ENCODE measurements at regions not wholly inside any gene's neighbourhood (a gene's known extent, or its start where the extent isn't known, plus 50 kb on each side); places are given as distances from the start of the nearest gene placed in this dataset.

DNA sequence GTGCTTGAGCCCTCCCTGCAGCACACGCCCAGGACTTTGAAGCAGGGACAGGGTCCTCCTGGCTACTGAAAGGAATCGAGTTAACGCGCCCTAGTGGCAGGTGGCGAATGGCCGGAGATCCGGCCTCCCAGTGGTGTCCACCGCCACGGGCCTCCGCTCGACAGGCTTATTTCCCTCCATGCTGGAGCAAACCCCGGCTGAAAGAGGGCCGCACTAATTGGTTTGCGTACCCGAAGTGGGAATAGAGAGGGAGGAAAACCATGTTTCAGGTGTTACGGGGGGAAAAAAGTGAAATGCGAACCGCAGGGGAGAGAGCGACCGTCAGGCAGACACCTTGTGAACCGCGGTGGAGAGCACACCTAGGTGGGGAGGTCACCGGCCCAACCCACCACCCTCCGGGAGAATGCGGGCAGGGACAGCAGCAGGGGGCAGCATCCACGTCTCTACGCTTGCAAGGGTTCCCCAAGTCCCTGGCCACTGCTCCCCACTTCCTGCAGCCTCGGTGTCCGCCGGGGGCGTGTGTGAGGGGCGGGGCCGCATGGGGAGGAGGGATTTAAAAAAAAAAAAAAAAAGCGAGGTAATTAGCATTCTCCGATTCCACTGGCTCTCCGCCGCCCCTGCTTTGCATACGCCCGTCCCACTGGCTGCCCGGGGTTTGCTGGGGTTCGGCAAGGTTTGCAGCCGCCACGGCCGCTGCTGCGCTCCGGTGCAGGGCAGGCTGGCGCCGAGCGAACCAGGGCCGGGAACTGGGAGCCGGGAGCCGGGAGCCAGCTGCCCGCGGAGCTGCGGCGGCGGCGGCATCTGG, 224.6 kb upstream of the CRY1 start:
- H3K9ac ChIP-seq: peak overlapping the region; percentile 74
- H3K4me1 ChIP-seq: peaks cover 42% of the 10 kb centered on the region
- TF ChIP-seq Cebpa-rat (IDR thresholded peaks at IDR 0.05): no peak
- H3K4me2 ChIP-seq: peak overlapping the region; percentile 98
- H3K4me3 ChIP-seq: peak overlapping the region; percentile 78
- H3K27ac ChIP-seq: no peak overlapping the region
- H3K36me3 ChIP-seq: no peaks in the 10 kb centered on the region
- H3K9me3 ChIP-seq: no peaks in the 10 kb centered on the region
- H4K20me1 ChIP-seq: peaks cover 15% of the 10 kb centered on the region
- peaks cover 25% of the 10 kb centered on the region for H3K27me3 ChIP-seq

DNA sequence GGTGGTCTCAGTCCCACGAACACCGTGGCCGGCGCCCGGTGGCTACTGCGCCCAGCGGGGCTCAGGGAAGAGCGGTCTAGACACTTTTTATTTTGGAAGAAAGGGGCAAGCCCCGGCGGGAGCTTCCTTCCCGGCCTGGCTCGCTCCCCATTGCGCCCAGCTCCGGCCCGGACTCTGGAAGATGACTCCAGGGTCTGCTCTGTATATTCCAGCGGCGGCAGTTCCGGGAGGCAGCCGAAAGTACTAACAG, 225.1 kb upstream of the CRY1 start:
- H3K9ac ChIP-seq: peak overlapping the region; percentile 74
- H3K4me1 ChIP-seq: peaks cover 47% of the 10 kb centered on the region
- peak overlapping the region; percentile 98 for H3K4me2 ChIP-seq
- no peaks in the 10 kb centered on the region for H3K36me3 ChIP-seq
- peaks cover 25% of the 10 kb centered on the region for H3K27me3 ChIP-seq
- no peak overlapping the region for H3K27ac ChIP-seq
- TF ChIP-seq Cebpa-rat (IDR thresholded peaks at IDR 0.05): no peak
- H4K20me1 ChIP-seq: peaks cover 15% of the 10 kb centered on the region
- no peaks in the 10 kb centered on the region for H3K9me3 ChIP-seq
- H3K4me3 ChIP-seq: peak overlapping the region; percentile 78

DNA sequence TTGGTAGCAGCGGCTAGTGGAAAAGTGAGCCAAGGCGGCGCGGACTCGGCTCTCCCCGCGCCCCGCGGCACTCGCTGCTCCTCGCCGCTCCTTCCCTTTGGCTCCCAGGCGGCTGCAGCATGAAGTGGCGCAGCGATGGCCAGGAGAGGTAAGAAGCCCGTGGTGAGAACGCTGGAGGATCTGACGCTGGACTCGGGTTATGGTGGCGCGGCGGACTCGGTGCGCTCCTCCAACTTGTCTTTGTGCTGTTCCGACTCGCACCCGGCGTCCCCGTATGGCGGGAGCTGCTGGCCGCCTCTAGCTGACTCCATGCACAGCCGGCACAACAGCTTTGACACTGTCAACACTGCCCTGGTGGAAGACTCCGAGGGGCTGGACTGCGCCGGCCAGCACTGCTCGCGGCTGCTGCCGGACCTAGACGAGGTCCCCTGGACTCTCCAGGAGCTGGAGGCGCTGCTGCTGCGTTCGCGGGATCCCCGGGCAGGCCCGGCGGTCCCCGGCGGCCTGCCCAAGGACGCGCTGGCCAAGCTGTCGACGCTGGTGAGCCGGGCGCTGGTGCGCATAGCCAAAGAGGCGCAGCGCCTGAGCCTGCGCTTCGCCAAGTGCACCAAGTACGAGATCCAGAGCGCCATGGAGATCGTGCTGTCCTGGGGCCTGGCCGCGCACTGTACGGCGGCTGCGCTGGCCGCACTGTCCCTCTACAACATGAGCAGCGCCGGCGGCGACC, 225.6 kb upstream of the CRY1 start:
- Histone ChIP-seq H3K4me1 (peaks cover 50% of the 10 kb centered on the region), H3K27me3 (peaks cover 25% of the 10 kb centered on the region), H3K4me3 (peak overlapping the region; percentile 78), H3K36me3 (no peaks in the 10 kb centered on the region), H4K20me1 (peaks cover 15% of the 10 kb centered on the region), H3K4me2 (peak overlapping the region; percentile 98), H3K9me3 (no peaks in the 10 kb centered on the region), H3K27ac (no peak overlapping the region; the same call in 1 of the 2 replicates), H3K9ac (peak overlapping the region; percentile 74)
- TF ChIP-seq Cebpa-rat (IDR thresholded peaks at IDR 0.05): no peak

DNA sequence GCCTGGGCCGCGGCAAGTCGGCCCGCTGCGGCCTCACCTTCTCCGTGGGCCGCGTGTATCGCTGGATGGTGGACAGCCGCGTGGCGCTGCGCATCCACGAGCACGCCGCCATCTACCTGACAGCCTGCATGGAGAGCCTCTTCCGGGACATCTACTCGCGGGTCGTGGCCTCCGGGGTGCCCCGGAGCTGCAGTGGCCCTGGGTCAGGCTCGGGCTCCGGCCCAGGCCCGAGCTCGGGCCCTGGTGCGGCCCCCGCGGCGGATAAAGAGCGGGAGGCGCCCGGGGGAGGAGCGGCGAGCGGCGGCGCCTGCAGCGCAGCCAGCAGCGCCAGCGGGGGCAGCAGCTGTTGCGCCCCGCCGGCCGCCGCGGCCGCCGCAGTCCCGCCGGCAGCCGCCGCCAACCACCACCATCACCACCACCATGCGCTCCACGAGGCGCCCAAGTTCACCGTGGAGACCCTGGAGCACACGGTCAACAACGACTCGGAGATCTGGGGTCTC, 226.2 kb upstream of the CRY1 start:
- Histone ChIP-seq H3K4me1 (peaks cover 50% of the 10 kb centered on the region), H3K4me2 (peak overlapping the region; percentile 98), H3K27ac (no peak overlapping the region; the same call in 1 of the 2 replicates), H4K20me1 (peaks cover 15% of the 10 kb centered on the region), H3K9ac (peak overlapping the region; percentile 74), H3K9me3 (no peaks in the 10 kb centered on the region), H3K4me3 (peak overlapping the region; percentile 78), H3K36me3 (no peaks in the 10 kb centered on the region), H3K27me3 (peaks cover 25% of the 10 kb centered on the region)
- TF ChIP-seq Cebpa-rat (IDR thresholded peaks at IDR 0.05): no peak

DNA sequence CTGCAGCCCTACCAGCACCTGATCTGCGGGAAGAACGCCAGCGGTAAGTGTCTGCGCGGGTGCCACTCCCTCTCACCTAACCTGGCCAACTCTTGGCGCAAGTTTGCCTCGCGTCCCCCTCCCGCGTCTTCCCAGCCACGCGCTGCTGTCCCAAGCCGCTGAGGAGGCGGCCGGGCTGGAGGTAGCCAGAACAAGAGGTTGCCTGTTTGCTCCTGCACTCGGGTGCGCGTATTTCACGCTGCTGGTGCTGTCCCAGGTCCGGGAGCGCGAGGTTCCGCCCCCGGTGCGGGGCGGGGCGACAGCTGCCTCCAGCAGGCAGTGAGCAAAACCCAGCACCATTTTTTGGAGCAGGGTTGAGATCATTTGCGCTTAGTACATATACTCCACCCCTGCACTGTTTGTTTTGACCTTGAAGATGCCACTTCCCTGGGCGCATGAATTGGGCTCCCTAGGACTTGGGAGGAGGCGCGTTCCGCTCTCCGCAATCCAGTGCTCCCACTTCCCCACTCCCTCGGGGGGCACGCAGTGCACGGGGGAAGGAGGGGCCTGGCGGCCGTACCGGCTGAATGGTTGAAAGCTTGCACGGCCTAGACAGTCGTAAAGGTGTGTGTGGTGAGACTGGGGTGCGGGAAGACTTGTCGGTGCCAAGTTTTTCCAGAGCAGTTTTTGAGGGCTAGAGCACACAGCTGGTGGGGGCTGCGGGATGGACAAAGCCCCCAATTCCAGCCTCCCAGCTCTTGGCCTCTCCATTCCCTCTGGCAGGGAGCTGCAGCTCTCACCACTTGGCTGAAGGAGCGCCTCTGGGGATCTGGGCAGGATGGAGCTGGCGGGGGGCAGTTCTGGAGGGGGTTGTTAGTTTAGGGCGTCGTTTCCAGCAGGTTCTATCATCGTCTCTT, 226.9 kb upstream of the CRY1 start:
- Histone ChIP-seq H3K4me3 (peak overlapping the region; percentile 78), H4K20me1 (peaks cover 15% of the 10 kb centered on the region), H3K9me3 (no peaks in the 10 kb centered on the region), H3K27me3 (peaks cover 25% of the 10 kb centered on the region), H3K4me2 (peak overlapping the region; percentile 98), H3K9ac (peak overlapping the region; percentile 74), H3K4me1 (peaks cover 50% of the 10 kb centered on the region), H3K36me3 (no peaks in the 10 kb centered on the region), H3K27ac (no peak overlapping the region)
- TF ChIP-seq Cebpa-rat (IDR thresholded peaks at IDR 0.05): no peak

DNA sequence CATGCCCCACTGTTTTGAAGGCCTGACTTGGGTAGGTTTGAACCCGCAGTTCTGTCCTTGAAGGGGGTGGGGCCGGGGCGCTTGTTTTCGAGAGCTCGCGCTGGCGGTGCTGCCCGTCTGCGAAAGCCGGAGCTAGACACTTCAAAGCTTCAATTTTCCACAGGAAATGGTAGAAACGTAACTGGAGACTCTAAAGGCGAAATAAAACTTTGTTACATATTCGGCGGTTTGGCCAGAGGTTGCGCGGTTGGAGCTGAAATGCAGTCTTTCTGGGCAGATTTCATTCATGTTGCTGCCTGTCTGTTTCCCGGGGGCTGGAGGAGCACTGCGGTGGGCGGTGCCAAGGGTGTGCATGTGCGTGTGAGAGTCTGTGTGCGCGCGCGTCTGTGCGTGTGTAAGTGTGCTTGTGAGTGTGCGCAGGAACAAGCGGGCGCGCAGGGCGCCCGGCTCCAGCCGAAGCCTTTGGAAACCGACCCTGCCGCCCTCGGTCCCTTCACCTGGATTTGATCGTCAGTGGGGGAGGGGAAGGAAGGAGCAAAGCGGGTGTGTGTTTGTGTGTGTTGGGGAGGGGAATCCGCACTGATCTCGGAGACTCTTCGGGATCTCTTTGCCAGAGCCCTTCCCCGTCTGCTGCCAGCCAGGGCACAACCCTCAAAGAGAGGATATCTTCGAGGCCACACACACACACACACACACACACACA, 227.7 kb upstream of the CRY1 start:
- H3K36me3 ChIP-seq: no peaks in the 10 kb centered on the region
- no peak for TF ChIP-seq Cebpa-rat (IDR thresholded peaks at IDR 0.05)
- peaks cover 15% of the 10 kb centered on the region for H4K20me1 ChIP-seq
- H3K9ac ChIP-seq: peak overlapping the region; percentile 74
- peak overlapping the region; percentile 24; the same call in 1 of the 2 replicates for H3K27ac ChIP-seq
- peak overlapping the region; percentile 78 for H3K4me3 ChIP-seq
- peaks cover 52% of the 10 kb centered on the region for H3K4me1 ChIP-seq
- H3K27me3 ChIP-seq: peaks cover 25% of the 10 kb centered on the region
- no peaks in the 10 kb centered on the region for H3K9me3 ChIP-seq
- H3K4me2 ChIP-seq: peak overlapping the region; percentile 98

DNA sequence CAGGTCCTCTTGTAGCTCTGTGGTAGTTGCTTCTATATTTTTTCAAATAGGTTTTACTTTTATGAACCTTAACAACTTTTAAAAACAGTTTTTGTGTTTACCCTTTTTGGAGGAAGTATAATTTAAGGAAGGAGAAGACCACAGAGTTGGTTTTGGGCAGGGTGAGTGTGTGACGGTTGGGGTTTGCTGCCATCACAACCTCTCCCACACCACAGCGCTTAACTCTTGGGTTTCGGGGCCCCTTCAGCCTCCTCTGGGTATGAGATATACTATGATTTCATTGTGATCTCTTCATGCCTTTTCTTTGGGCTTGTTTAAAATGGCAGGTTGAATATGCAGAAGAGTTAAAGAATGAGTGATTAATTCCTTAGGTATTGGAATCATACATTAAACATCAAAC, 228.7 kb upstream of the CRY1 start:
- peaks cover 62% of the 10 kb centered on the region for H3K4me1 ChIP-seq
- peak overlapping the region; percentile 98 for H3K4me2 ChIP-seq
- H3K9me3 ChIP-seq: no peaks in the 10 kb centered on the region
- H4K20me1 ChIP-seq: peaks cover 15% of the 10 kb centered on the region
- 0 out of 2 replicates have a peak overlapping the region, but pooled peaks have one; percentile 24 for H3K27ac ChIP-seq
- no peak for TF ChIP-seq Cebpa-rat (IDR thresholded peaks at IDR 0.05)
- H3K36me3 ChIP-seq: no peaks in the 10 kb centered on the region
- H3K4me3 ChIP-seq: peak overlapping the region; percentile 78
- H3K9ac ChIP-seq: peak overlapping the region; percentile 74; the same call in 1 of the 2 replicates
- H3K27me3 ChIP-seq: peaks cover 25% of the 10 kb centered on the region

DNA sequence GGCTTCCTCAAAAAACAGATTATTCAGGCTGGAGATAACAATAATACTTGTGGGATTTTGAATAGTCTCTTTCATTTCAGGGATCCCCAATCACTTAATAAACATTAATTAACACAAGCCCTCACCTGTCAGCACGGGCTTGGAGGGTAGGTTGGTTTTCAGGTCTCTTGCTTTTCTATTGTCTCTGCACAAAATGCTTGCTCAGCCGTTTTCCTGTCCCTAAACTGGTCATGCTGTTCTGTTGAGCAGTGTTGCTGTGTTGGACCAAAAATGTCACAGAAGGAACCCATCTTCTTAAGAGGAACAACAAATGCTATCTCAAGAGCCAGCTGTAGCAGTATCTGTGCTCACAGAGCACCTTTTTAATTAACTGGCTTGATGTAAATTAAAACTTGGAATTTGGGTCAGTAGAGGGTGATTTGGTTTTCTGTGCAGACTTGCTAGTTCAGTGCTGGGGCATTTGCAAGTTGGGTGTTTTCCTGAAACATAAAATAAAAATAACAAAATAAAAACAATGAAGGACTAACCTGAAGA, 231.8 kb upstream of the CRY1 start:
- no peak overlapping the region for H3K4me3 ChIP-seq
- no peak overlapping the region for H3K4me2 ChIP-seq
- H3K9ac ChIP-seq: no peak overlapping the region
- H3K9me3 ChIP-seq: no peaks in the 10 kb centered on the region
- H3K4me1 ChIP-seq: peaks cover 74% of the 10 kb centered on the region
- no peaks in the 10 kb centered on the region; the same call in 1 of the 2 replicates for H4K20me1 ChIP-seq
- H3K27ac ChIP-seq: no peak overlapping the region
- H3K27me3 ChIP-seq: peaks cover 6% of the 10 kb centered on the region
- no peaks in the 10 kb centered on the region for H3K36me3 ChIP-seq
- no peak for TF ChIP-seq Cebpa-rat (IDR thresholded peaks at IDR 0.05)

DNA sequence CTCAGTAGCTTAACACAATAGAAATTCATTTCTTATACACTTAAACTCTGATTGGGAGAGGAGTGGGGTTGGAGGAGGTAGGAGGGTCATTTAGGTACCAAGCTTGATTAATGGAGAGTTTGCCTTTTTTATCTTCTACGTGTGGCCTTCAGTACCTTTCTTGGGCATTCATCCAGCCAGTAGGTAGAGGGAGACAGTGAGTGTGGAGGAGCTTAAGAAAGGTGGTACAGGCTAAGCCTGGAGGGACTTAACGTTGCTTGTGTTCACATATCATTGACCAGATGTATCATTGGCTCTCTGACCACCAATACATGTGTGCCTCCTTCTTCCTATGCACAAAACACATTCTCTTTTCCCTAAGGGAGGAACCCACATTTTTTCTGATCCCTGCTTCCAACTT, 232.9 kb upstream of the CRY1 start:
- no peak overlapping the region for H3K4me3 ChIP-seq
- no peak overlapping the region for H3K9ac ChIP-seq
- H3K9me3 ChIP-seq: no peaks in the 10 kb centered on the region
- H3K27me3 ChIP-seq: no peaks in the 10 kb centered on the region
- TF ChIP-seq Cebpa-rat (IDR thresholded peaks at IDR 0.05): no peak
- H3K4me1 ChIP-seq: peaks cover 79% of the 10 kb centered on the region
- no peaks in the 10 kb centered on the region for H4K20me1 ChIP-seq
- H3K36me3 ChIP-seq: no peaks in the 10 kb centered on the region
- peak overlapping the region; percentile 80; the same call in 1 of the 2 replicates for H3K4me2 ChIP-seq
- H3K27ac ChIP-seq: no peak overlapping the region
